Neural crest cell (in vitro differentiated cells): ENCODE measurements at regions not wholly inside any gene's neighbourhood (a gene's known extent, or its start where the extent isn't known, plus 50 kb on each side); places are given as distances from the start of the nearest gene placed in this dataset.

Experiments
- DNase-seq: peaks from one replicate; pipeline ENCODE4 v3.0.0; 2021; ENCODE audit warnings: low read depth, mixed read lengths, low spot score
- H3K27ac Mint-ChIP-seq: one replicate; pipeline ENCODE4 v1.8.0; 2021; ENCODE audit warnings: mild to moderate bottlenecking, mixed read lengths; ENCODE audit not compliant: unreplicated experiment
- H3K27me3 Mint-ChIP-seq: 2 replicates; pipeline ENCODE4 v1.8.0; 2021; ENCODE audit warnings: low read depth, mild to moderate bottlenecking, mixed read lengths
- H3K36me3 Mint-ChIP-seq: 2 replicates; pipeline ENCODE4 v1.8.0; 2021; ENCODE audit warnings: low read depth, mild to moderate bottlenecking, mixed read lengths
- H3K4me1 Mint-ChIP-seq: 2 replicates; pipeline ENCODE4 v1.8.0; 2021; ENCODE audit warnings: mixed read lengths
- H3K4me3 Mint-ChIP-seq: one replicate; pipeline ENCODE4 v1.8.0; 2021; ENCODE audit warnings: mild to moderate bottlenecking, mixed read lengths
- H3K9me3 Mint-ChIP-seq: 2 replicates; pipeline ENCODE4 v1.8.0; 2021; ENCODE audit warnings: mixed read lengths
- CTCF ChIP-seq: fragments of 200-600 bp; sonication (generic); conservative IDR thresholded peaks from 2 replicates; pipeline ENCODE4 v1.5.0; 2021; ENCODE audit warnings: antibody characterized with exemption, mild to moderate bottlenecking

- no peak for DNase-seq
- Mint-ChIP-seq H3K27me3 (no peaks in the 10 kb centered on the region), H3K36me3 (peaks cover 7% of the 10 kb centered on the region), H3K27ac (no peak overlapping the region), H3K9me3 (peaks cover 10% of the 10 kb centered on the region), H3K4me3 (no peak overlapping the region), H3K4me1 (no peaks in the 10 kb centered on the region)
- TF ChIP-seq CTCF, result no peak
Observed at GRCh38 chr2:163888591-163888990, 152.8 kb upstream of the FIGN start.

- H3K4me1 Mint-ChIP-seq, result no peaks in the 10 kb centered on the region
- no peak for DNase-seq
Observed at GRCh38 chr2:163887182-163887581, 151.4 kb upstream of the FIGN start.

GRCh38 chr2:163884416-163884815 is 148.6 kb upstream of the FIGN start:
- H3K27ac Mint-ChIP-seq, result no peak overlapping the region
- H3K27me3 Mint-ChIP-seq, result no peaks in the 10 kb centered on the region
- no peaks in the 10 kb centered on the region for H3K36me3 Mint-ChIP-seq
- H3K9me3 Mint-ChIP-seq, result peaks cover 9% of the 10 kb centered on the region
- no peak for DNase-seq
- no peak for TF ChIP-seq CTCF
- no peaks in the 10 kb centered on the region for H3K4me1 Mint-ChIP-seq
- H3K4me3 Mint-ChIP-seq, result no peak overlapping the region

More at GRCh38 chr2:163887182-163887581, 151.4 kb upstream of the FIGN start:
- Mint-ChIP-seq H3K27me3 (no peaks in the 10 kb centered on the region), H3K4me3 (no peak overlapping the region), H3K36me3 (no peaks in the 10 kb centered on the region), H3K9me3 (peaks cover 4% of the 10 kb centered on the region), H3K27ac (no peak overlapping the region)
- TF ChIP-seq CTCF, result peak; percentile 61

GRCh38 chr2:163878718-163879117 is 142.9 kb upstream of the FIGN start:
- Mint-ChIP-seq H3K27me3 (no peaks in the 10 kb centered on the region), H3K27ac (no peak overlapping the region), H3K4me1 (no peaks in the 10 kb centered on the region), H3K9me3 (peaks cover 6% of the 10 kb centered on the region), H3K36me3 (no peaks in the 10 kb centered on the region), H3K4me3 (no peak overlapping the region)
- peak; percentile 8 for DNase-seq
- TF ChIP-seq CTCF, result peak; percentile 58

- no peaks in the 10 kb centered on the region for H3K36me3 Mint-ChIP-seq
- TF ChIP-seq CTCF, result no peak
Observed at GRCh38 chr2:163877316-163877715, 141.5 kb upstream of the FIGN start.

GRCh38 chr2:163863073-163863472 is 127.3 kb upstream of the FIGN start:
- H3K4me1 Mint-ChIP-seq, result no peaks in the 10 kb centered on the region
- H3K4me3 Mint-ChIP-seq, result no peak overlapping the region
- TF ChIP-seq CTCF, result no peak
- peaks cover 3% of the 10 kb centered on the region for H3K36me3 Mint-ChIP-seq
- H3K27ac Mint-ChIP-seq, result no peak overlapping the region
- peaks cover 8% of the 10 kb centered on the region for H3K9me3 Mint-ChIP-seq
- DNase-seq, result no peak
- no peaks in the 10 kb centered on the region for H3K27me3 Mint-ChIP-seq

More at GRCh38 chr2:163877316-163877715, 141.5 kb upstream of the FIGN start:
- peaks cover 6% of the 10 kb centered on the region for H3K9me3 Mint-ChIP-seq
- DNase-seq, result no peak
- no peaks in the 10 kb centered on the region for H3K27me3 Mint-ChIP-seq
- no peak overlapping the region for H3K27ac Mint-ChIP-seq
- H3K4me1 Mint-ChIP-seq, result no peaks in the 10 kb centered on the region
- no peak overlapping the region for H3K4me3 Mint-ChIP-seq
